ENCODE measurements at regions not wholly inside any gene's neighbourhood (a gene's known extent, or its start where the extent isn't known, plus 50 kb on each side); places are given as distances from the start of the nearest gene placed in this dataset.
"Not testable (repeated sequence)": the region's sequence is repeated elsewhere in the genome, so short reads cannot be mapped to it uniquely, and the experiment has no call there.

- no peak for DNase-seq
Observed at GRCh38 chr18:10319914-10320600, 134.4 kb upstream of the APCDD1 start.

- DNase-seq = no peak
Observed at GRCh38 chr18:10320791-10321190, 133.6 kb upstream of the APCDD1 start.

- DNase-seq = no peak
Observed at GRCh38 chr18:10321576-10321975, 132.9 kb upstream of the APCDD1 start.

GRCh38 chr18:10322004-10322403 lies 132.4 kb upstream of the APCDD1 start:
- DNase-seq = no peak

- DNase-seq = no peak
Observed at GRCh38 chr18:10322435-10322834, 132.0 kb upstream of the APCDD1 start.

GRCh38 chr18:10329101-10329500 lies 125.3 kb upstream of the APCDD1 start:
- DNase-seq = no peak

GRCh38 chr18:10330428-10330827 lies 124.0 kb upstream of the APCDD1 start:
- no peak for DNase-seq

GRCh38 chr18:10332452-10332851 lies 122.0 kb upstream of the APCDD1 start:
- no peak for DNase-seq

GRCh38 chr18:10336749-10337350 lies 117.6 kb upstream of the APCDD1 start:
- no peak for DNase-seq

- no peak for DNase-seq
Observed at GRCh38 chr18:10340821-10341220, 113.6 kb upstream of the APCDD1 start.

- no peak for DNase-seq
Observed at GRCh38 chr18:10343778-10344177, 110.7 kb upstream of the APCDD1 start.

- no peak for DNase-seq
Observed at GRCh38 chr18:10346749-10347415, 107.6 kb upstream of the APCDD1 start.

- no peak for DNase-seq
Observed at GRCh38 chr18:10349561-10349960, 104.9 kb upstream of the APCDD1 start.

- DNase-seq = no peak
Observed at GRCh38 chr18:10350661-10351060, 103.8 kb upstream of the APCDD1 start.

- DNase-seq = no peak
Observed at GRCh38 chr18:10351219-10351818, 103.1 kb upstream of the APCDD1 start.

GRCh38 chr18:10351858-10352257 lies 102.6 kb upstream of the APCDD1 start:
- DNase-seq = no peak

- DNase-seq = no peak
Observed at GRCh38 chr18:10352671-10353070, 101.8 kb upstream of the APCDD1 start.

- DNase-seq = no peak
Observed at GRCh38 chr18:10353791-10354190, 100.6 kb upstream of the APCDD1 start.

- no peak for DNase-seq
Observed at GRCh38 chr18:10354241-10354811, 100.1 kb upstream of the APCDD1 start.

- DNase-seq = no peak
Observed at GRCh38 chr18:10354890-10355289, 99.5 kb upstream of the APCDD1 start.

- DNase-seq = not testable (repeated sequence)
Observed at GRCh38 chr18:10356999-10357398, 97.4 kb upstream of the APCDD1 start.

- no peak for DNase-seq
Observed at GRCh38 chr18:10361660-10362059, 92.8 kb upstream of the APCDD1 start.

GRCh38 chr18:10365021-10365500 lies 89.4 kb upstream of the APCDD1 start:
- no peak for DNase-seq

Measured in NCI-H526 (cell line).